ENCODE measurements at regions not wholly inside any gene's neighbourhood (a gene's known extent, or its start where the extent isn't known, plus 50 kb on each side); places are given as distances from the start of the nearest gene placed in this dataset.

DNA sequence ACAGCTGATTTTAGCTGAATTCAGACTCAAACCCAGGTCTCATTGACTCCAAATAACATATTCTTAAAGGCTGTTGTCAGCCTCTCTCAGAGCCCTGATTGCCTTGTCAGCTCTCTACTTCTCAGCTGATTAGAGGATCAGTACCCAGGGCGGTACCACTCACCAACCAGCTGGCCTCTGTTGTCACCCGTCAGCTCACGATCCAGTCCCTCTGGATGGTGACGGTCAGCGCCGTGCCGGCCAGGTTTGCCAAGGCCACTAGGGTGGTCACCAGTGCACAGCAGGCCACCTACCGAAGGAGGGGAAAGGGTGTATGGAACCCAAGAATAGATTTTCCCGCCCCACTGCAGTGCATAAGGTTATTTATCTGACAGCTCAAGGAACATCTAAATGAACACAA is 52.3 kb upstream of the TOMM7 start:
- TF ChIP-seq, protein P1, sequence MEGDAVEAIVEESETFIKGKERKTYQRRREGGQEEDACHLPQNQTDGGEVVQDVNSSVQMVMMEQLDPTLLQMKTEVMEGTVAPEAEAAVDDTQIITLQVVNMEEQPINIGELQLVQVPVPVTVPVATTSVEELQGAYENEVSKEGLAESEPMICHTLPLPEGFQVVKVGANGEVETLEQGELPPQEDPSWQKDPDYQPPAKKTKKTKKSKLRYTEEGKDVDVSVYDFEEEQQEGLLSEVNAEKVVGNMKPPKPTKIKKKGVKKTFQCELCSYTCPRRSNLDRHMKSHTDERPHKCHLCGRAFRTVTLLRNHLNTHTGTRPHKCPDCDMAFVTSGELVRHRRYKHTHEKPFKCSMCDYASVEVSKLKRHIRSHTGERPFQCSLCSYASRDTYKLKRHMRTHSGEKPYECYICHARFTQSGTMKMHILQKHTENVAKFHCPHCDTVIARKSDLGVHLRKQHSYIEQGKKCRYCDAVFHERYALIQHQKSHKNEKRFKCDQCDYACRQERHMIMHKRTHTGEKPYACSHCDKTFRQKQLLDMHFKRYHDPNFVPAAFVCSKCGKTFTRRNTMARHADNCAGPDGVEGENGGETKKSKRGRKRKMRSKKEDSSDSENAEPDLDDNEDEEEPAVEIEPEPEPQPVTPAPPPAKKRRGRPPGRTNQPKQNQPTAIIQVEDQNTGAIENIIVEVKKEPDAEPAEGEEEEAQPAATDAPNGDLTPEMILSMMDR (IDR thresholded peaks at IDR 0.05) = no peak
- no peak overlapping the region for H3K4me3 ChIP-seq
- H3K27ac ChIP-seq = no peak overlapping the region
- DNase-seq (ENCODE audit: low spot score) = no peak

All from coronary artery (tissue), 2 donors.